ENCODE measurements at regions not wholly inside any gene's neighbourhood (a gene's known extent, or its start where the extent isn't known, plus 50 kb on each side); places are given as distances from the start of the nearest gene placed in this dataset.

GRCh38 chr1:17935230-17935629, 172.4 kb upstream of the IGSF21 start:
- H3K4me1 Mint-ChIP-seq = no peaks in the 10 kb centered on the region
- TF ChIP-seq, protein P1, sequence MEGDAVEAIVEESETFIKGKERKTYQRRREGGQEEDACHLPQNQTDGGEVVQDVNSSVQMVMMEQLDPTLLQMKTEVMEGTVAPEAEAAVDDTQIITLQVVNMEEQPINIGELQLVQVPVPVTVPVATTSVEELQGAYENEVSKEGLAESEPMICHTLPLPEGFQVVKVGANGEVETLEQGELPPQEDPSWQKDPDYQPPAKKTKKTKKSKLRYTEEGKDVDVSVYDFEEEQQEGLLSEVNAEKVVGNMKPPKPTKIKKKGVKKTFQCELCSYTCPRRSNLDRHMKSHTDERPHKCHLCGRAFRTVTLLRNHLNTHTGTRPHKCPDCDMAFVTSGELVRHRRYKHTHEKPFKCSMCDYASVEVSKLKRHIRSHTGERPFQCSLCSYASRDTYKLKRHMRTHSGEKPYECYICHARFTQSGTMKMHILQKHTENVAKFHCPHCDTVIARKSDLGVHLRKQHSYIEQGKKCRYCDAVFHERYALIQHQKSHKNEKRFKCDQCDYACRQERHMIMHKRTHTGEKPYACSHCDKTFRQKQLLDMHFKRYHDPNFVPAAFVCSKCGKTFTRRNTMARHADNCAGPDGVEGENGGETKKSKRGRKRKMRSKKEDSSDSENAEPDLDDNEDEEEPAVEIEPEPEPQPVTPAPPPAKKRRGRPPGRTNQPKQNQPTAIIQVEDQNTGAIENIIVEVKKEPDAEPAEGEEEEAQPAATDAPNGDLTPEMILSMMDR (IDR thresholded peaks at IDR 0.05) = no peak
- TF ChIP-seq EZH2 (IDR thresholded peaks at IDR 0.05; ENCODE audit: borderline replicate concordance, insufficient read depth, low read depth, low read length, poor library complexity, severe bottlenecking) = no peak
- Histone ChIP-seq H2AFZ (ENCODE audit: insufficient read depth, low read depth, low read length, poor library complexity, severe bottlenecking) (no peak overlapping the region), H3K4me1 (ENCODE audit: control insufficient read depth in 2 of 2, insufficient read depth in 2 of 2, low read length in 2 of 2) (no peaks in the 10 kb centered on the region), H3K4me2 (replicated peaks; ENCODE audit: low read depth, low read length, poor library complexity, severe bottlenecking) (no peak overlapping the region), H3K79me2 (ENCODE audit: control insufficient read depth, insufficient read depth, low read length) (no peaks in the 10 kb centered on the region), H3K9ac (ENCODE audit: low read length) (no peak overlapping the region), H3K36me3 (replicated peaks in 1 of 2; ENCODE audit: control extremely low read depth in 1 of 2, control insufficient read depth in 1 of 2, extremely low read depth in 1 of 2, insufficient read depth in 2 of 2, low read length in 1 of 2) (no peaks in the 10 kb centered on the region), H4K20me1 (ENCODE audit: control insufficient read depth, insufficient read depth, low read length, poor library complexity, severe bottlenecking) (no peaks in the 10 kb centered on the region), H3K27me3 (replicated peaks in 1 of 4; ENCODE audit: control extremely low read depth in 1 of 4, control insufficient read depth in 3 of 4, insufficient read depth in 4 of 4, low read length in 3 of 4) (peaks cover 0 to 8% (median 1%) of the 10 kb centered on the region in 4 experiments), H3K27ac (ENCODE audit: low read length in 2 of 2) (no peak overlapping the region), H3K9me3 (ENCODE audit: control extremely low read depth in 1 of 3, control insufficient read depth in 2 of 3, insufficient read depth in 1 of 3, low read length in 2 of 3) (peaks cover 0 to 4% (median 0%) of the 10 kb centered on the region in 3 donors), H3K4me3 (ENCODE audit: control extremely low read depth in 1 of 5, extremely low read depth in 1 of 5, insufficient read depth in 1 of 5, low read depth in 2 of 5, low read length in 4 of 5) (no peak overlapping the region)
- no peak for ATAC-seq (ENCODE audit: low read depth)
- no peak overlapping the region for H3K4me3 Mint-ChIP-seq
- H3K27me3 Mint-ChIP-seq = peaks cover 19% of the 10 kb centered on the region
- POLR2A ChIA-PET = no interaction called here
- DNase-seq = no peak
- WGBS (ENCODE audit: insufficient coverage) = 83% methylated on average over 5 of the region's 6 CpGs
- peaks cover 3% of the 10 kb centered on the region for H3K9me3 Mint-ChIP-seq (ENCODE audit: insufficient read depth)
- CTCF ChIA-PET = no interaction called here
- no peak overlapping the region for H3K27ac Mint-ChIP-seq
- intact Hi-C loops (cut with micrococcal nuclease) = no loop called here

DNA sequence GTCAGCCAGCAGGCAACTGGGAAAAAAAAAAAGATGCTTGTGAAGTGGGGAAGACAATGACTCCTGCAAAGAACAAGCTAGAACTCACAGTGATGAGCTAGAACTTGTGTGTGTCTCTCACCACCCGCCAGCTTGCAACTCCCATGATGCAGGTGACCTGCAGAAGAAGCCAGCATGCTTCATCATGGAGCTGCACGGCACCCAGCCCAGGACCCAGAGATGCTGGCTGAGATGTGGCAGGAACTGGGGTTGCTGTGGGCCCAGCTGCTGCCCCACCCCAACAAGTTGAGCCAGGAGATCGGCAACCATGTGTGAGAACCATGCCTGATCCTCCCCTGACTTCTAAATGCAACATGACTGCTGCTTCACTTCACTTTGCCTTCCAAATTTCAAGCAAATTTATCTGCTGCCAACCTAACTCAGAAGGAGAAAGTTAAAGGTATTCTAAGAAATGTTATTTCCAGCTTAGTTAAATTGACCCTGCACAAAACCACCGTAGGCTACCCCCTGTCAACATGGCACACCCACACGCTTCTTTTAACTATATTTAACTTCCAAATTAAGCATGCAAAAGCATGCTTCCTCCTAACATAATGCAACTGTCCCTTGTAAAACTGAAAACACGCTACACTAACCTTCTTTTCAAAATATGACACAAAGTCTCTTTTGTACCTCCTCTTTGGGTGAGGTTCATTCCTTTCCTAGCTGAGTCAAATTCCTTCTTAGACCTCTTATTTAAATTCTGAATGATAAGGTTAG, 166.0 kb upstream of the IGSF21 start:
- Mint-ChIP-seq H3K27ac (no peak overlapping the region), H3K4me1 (peaks cover 4% of the 10 kb centered on the region), H3K4me3 (no peak overlapping the region), H3K27me3 (peaks cover 7% of the 10 kb centered on the region), H3K9me3 (ENCODE audit: insufficient read depth) (no peaks in the 10 kb centered on the region)
- ATAC-seq (ENCODE audit: low read depth) (no peak), DNase-seq (no peak)
- WGBS (ENCODE audit: insufficient coverage) = 71% methylated on average over 5 of the region's 6 CpGs
- no peaks in the 10 kb centered on the region for H3K79me2 ChIP-seq (ENCODE audit: control insufficient read depth, insufficient read depth, low read length)
- intact Hi-C loops (cut with micrococcal nuclease) = no loop called here
- H3K4me3 ChIP-seq (ENCODE audit: control extremely low read depth in 1 of 5, extremely low read depth in 1 of 5, insufficient read depth in 1 of 5, low read depth in 2 of 5, low read length in 4 of 5) = no peak overlapping the region
- TF ChIP-seq EZH2 (IDR thresholded peaks at IDR 0.05; ENCODE audit: borderline replicate concordance, insufficient read depth, low read depth, low read length, poor library complexity, severe bottlenecking) = no peak
- TF ChIP-seq, protein P1 (IDR thresholded peaks at IDR 0.05) = no peak
- H4K20me1 ChIP-seq (ENCODE audit: control insufficient read depth, insufficient read depth, low read length, poor library complexity, severe bottlenecking) = no peaks in the 10 kb centered on the region
- no peak overlapping the region for H3K4me2 ChIP-seq (replicated peaks; ENCODE audit: low read depth, low read length, poor library complexity, severe bottlenecking)
- no peak overlapping the region for H3K27ac ChIP-seq (ENCODE audit: low read length in 2 of 2)
- H3K9me3 ChIP-seq (ENCODE audit: control extremely low read depth in 1 of 3, control insufficient read depth in 2 of 3, insufficient read depth in 1 of 3, low read length in 2 of 3) = no peaks in the 10 kb centered on the region
- ChIA-PET POLR2A (no interaction called here), CTCF (no interaction called here)
- H3K4me1 ChIP-seq (ENCODE audit: control insufficient read depth in 2 of 2, insufficient read depth in 2 of 2, low read length in 2 of 2) = no peaks in the 10 kb centered on the region
- peaks cover 0 to 10% (median 0%) of the 10 kb centered on the region in 4 experiments for H3K27me3 ChIP-seq (replicated peaks in 1 of 4; ENCODE audit: control extremely low read depth in 1 of 4, control insufficient read depth in 3 of 4, insufficient read depth in 4 of 4, low read length in 3 of 4)
- H2AFZ ChIP-seq (ENCODE audit: insufficient read depth, low read depth, low read length, poor library complexity, severe bottlenecking) = no peak overlapping the region
- no peak overlapping the region for H3K9ac ChIP-seq (ENCODE audit: low read length)
- H3K36me3 ChIP-seq (replicated peaks in 1 of 2; ENCODE audit: control extremely low read depth in 1 of 2, control insufficient read depth in 1 of 2, extremely low read depth in 1 of 2, insufficient read depth in 2 of 2, low read length in 1 of 2) = no peaks in the 10 kb centered on the region
